ENCODE measurements at regions not wholly inside any gene's neighbourhood (a gene's known extent, or its start where the extent isn't known, plus 50 kb on each side); places are given as distances from the start of the nearest gene placed in this dataset.

- TF ChIP-seq BHLHE40 (IDR thresholded peaks at IDR 0.05; ENCODE audit: low read depth, low read length) (no peak), RFX5 (IDR thresholded peaks at IDR 0.05) (no peak), CTCF (IDR thresholded peaks at IDR 0.05) (no peak), RAD21 (conservative IDR thresholded peaks at IDR 0.05 in 1 of 2, IDR thresholded peaks at IDR 0.05 in 1 of 2) (no peak), CEBPB (IDR thresholded peaks at IDR 0.05) (no peak), BCL3 (IDR thresholded peaks at IDR 0.05) (no peak), PHF8 (IDR thresholded peaks at IDR 0.05; ENCODE audit: borderline replicate concordance, low read depth) (no peak), POLR2A (IDR thresholded peaks at IDR 0.05; ENCODE audit: low read length) (no peak), SMC3 (IDR thresholded peaks at IDR 0.05) (no peak), PBX3 (IDR thresholded peaks at IDR 0.05) (no peak)
These were observed 137.1 kb upstream of the TMC3 start for GRCh38 chr15:81511138-81511537.

Data from A549 (cell line).